GDM1 (cell line): ENCODE measurements at regions not wholly inside any gene's neighbourhood (a gene's known extent, or its start where the extent isn't known, plus 50 kb on each side); places are given as distances from the start of the nearest gene placed in this dataset.
"Not testable (repeated sequence)": the region's sequence is repeated elsewhere in the genome, so short reads cannot be mapped to it uniquely, and the experiment has no call there.

Source experiments
- DNase-seq: peaks from one replicate; lab custom pipeline; 2025; lab: John Stamatoyannopoulos, UW

GRCh38 chr14:29982171-29982570 is 54.5 kb upstream of the PRKD1 start:
- DNase-seq: no peak

- no peak for DNase-seq
Observed at GRCh38 chr14:29982993-29983392, 55.3 kb upstream of the PRKD1 start.

- not testable (repeated sequence) for DNase-seq
Observed at GRCh38 chr14:29990344-29990857, 62.8 kb upstream of the PRKD1 start.

- no peak for DNase-seq
Observed at GRCh38 chr14:29990993-29991392, 63.3 kb upstream of the PRKD1 start.

- DNase-seq: no peak
Observed at GRCh38 chr14:29993143-29993542, 65.5 kb upstream of the PRKD1 start.

GRCh38 chr14:29999013-29999539 is 71.4 kb upstream of the PRKD1 start:
- no peak for DNase-seq

GRCh38 chr14:30002859-30003258 is 75.2 kb upstream of the PRKD1 start:
- DNase-seq: no peak

GRCh38 chr14:30005114-30005808 is 77.6 kb upstream of the PRKD1 start:
- DNase-seq: no peak

GRCh38 chr14:30006695-30007094 is 79.0 kb upstream of the PRKD1 start:
- no peak for DNase-seq

- no peak for DNase-seq
Observed at GRCh38 chr14:30015489-30015888, 87.8 kb upstream of the PRKD1 start.

GRCh38 chr14:30016002-30016401 is 88.4 kb upstream of the PRKD1 start:
- no peak for DNase-seq

- no peak for DNase-seq
Observed at GRCh38 chr14:30017370-30017993, 89.8 kb upstream of the PRKD1 start.

GRCh38 chr14:30020271-30020670 is 92.6 kb upstream of the PRKD1 start:
- DNase-seq: no peak

- no peak for DNase-seq
Observed at GRCh38 chr14:30020687-30021086, 93.0 kb upstream of the PRKD1 start.

- not testable (repeated sequence) for DNase-seq
Observed at GRCh38 chr14:30023350-30023749, 95.7 kb upstream of the PRKD1 start.

GRCh38 chr14:30034152-30034551 is 106.5 kb upstream of the PRKD1 start:
- DNase-seq: no peak

- DNase-seq: no peak
Observed at GRCh38 chr14:30035361-30035760, 107.7 kb upstream of the PRKD1 start.

GRCh38 chr14:30045720-30046119 is 118.1 kb upstream of the PRKD1 start:
- no peak for DNase-seq

- DNase-seq: no peak
Observed at GRCh38 chr14:30053103-30053502, 125.5 kb upstream of the PRKD1 start.

- DNase-seq: no peak
Observed at GRCh38 chr14:30054201-30054600, 126.6 kb upstream of the PRKD1 start.

- DNase-seq: no peak
Observed at GRCh38 chr14:30058401-30058800, 130.8 kb upstream of the PRKD1 start.

GRCh38 chr14:30063746-30064145 is 136.1 kb upstream of the PRKD1 start:
- no peak for DNase-seq

GRCh38 chr14:30064454-30064853 is 136.8 kb upstream of the PRKD1 start:
- no peak for DNase-seq
